Suprapubic skin (tissue), 4 donors: ENCODE measurements at regions not wholly inside any gene's neighbourhood (a gene's known extent, or its start where the extent isn't known, plus 50 kb on each side); places are given as distances from the start of the nearest gene placed in this dataset.

ENCODE experiments used
- DNase-seq, 2 donors: peaks; one replicate each; pipeline ENCODE4 v3.0.0-alpha.2; 2019; ENCODE audit warnings: low spot score in 2 of 2
- H3K27ac ChIP-seq: fragments of 200-600 bp; sonication (generic); one replicate; pipeline ENCODE4 v1.5.1; 2019
- H3K27me3 ChIP-seq: fragments of 200-600 bp; sonication (generic); one replicate; pipeline ENCODE4 v1.5.1; 2019
- H3K36me3 ChIP-seq: fragments of 200-600 bp; sonication (generic); one replicate; pipeline ENCODE4 v1.5.1; 2019
- H3K4me1 ChIP-seq: fragments of 200-600 bp; sonication (generic); one replicate; pipeline ENCODE4 v1.5.1; 2019
- H3K4me3 ChIP-seq: fragments of 200-600 bp; sonication (generic); one replicate; pipeline ENCODE4 v1.5.1; 2019; ENCODE audit warnings: mild to moderate bottlenecking
- H3K9me3 ChIP-seq: fragments of 200-600 bp; sonication (generic); one replicate; pipeline ENCODE4 v1.5.1; 2019
- EP300 ChIP-seq: sonication (generic); formaldehyde crosslinking; IDR thresholded peaks from one replicate; pipeline ENCODE4 v1.6.1; 2017; ENCODE audit warnings: antibody characterized with exemption
- POLR2A ChIP-seq, 2 donors: fragments of 450-650 bp; IDR thresholded peaks; one replicate each; pipeline ENCODE4 v1.6.1; 2017; ENCODE audit warnings: antibody characterized with exemption in 2 of 2, mild to moderate bottlenecking in 2 of 2, moderate library complexity in 2 of 2
- POLR2AphosphoS5 ChIP-seq, 3 donors: sonication (generic); formaldehyde crosslinking; IDR thresholded peaks; one replicate each; pipeline ENCODE4 v1.6.1; 2017; ENCODE audit warnings: antibody characterized with exemption in 3 of 3
- WGBS: methylation state at CpG from one replicate; pipeline ENCODE4 v1.1.5; 2018; 5-methylcytosine and 5-hydroxymethylcytosine counted together
- TF ChIP-seq, protein P1 (sequence below), 2 donors: fragments of 200-600 bp in 1 of 2; fragments of 450-650 bp in 1 of 2; sonication (generic) in 1 of 2; IDR thresholded peaks; one replicate each; pipeline ENCODE4 v1.5.1; 2016 to 2019; ENCODE audit warnings: antibody characterized with exemption in 2 of 2, mild to moderate bottlenecking in 1 of 2, moderate library complexity in 1 of 2

DNA sequence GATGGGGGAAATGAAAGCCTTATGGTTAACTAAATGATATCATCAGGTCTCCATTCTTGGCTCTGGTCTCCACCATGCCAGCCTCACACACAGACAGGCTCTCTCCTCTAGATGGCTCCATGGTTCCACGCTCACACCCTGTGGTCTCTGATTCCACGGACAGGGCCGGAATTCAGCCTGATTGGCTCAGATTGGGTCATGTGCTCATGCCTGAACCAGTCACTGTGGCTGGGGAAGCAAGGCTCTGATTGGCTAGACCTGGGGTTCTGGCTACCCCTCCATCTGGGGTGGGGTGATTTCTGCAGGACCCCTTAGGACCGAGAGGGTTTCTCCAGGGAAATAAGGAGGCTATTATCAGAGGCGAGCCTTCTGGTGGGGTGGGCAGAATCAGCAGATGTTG, 277.0 kb downstream of the PTPRU start:
- 66% methylated on average over 4 of the region's 5 CpGs for whole genome bisulfite sequencing
- Histone ChIP-seq H3K27ac (no peak overlapping the region), H3K36me3 (no peaks in the 10 kb centered on the region), H3K4me3 (no peak overlapping the region), H3K9me3 (no peaks in the 10 kb centered on the region), H3K4me1 (no peaks in the 10 kb centered on the region), H3K27me3 (peaks cover 26% of the 10 kb centered on the region)
- DNase-seq, result peak; percentile 48 to 70
- TF ChIP-seq, protein P1, sequence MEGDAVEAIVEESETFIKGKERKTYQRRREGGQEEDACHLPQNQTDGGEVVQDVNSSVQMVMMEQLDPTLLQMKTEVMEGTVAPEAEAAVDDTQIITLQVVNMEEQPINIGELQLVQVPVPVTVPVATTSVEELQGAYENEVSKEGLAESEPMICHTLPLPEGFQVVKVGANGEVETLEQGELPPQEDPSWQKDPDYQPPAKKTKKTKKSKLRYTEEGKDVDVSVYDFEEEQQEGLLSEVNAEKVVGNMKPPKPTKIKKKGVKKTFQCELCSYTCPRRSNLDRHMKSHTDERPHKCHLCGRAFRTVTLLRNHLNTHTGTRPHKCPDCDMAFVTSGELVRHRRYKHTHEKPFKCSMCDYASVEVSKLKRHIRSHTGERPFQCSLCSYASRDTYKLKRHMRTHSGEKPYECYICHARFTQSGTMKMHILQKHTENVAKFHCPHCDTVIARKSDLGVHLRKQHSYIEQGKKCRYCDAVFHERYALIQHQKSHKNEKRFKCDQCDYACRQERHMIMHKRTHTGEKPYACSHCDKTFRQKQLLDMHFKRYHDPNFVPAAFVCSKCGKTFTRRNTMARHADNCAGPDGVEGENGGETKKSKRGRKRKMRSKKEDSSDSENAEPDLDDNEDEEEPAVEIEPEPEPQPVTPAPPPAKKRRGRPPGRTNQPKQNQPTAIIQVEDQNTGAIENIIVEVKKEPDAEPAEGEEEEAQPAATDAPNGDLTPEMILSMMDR (IDR thresholded peaks at IDR 0.05), result peak in 1 of 2 donors; percentile 9
- no peak for TF ChIP-seq POLR2A (IDR thresholded peaks at IDR 0.05)

DNA sequence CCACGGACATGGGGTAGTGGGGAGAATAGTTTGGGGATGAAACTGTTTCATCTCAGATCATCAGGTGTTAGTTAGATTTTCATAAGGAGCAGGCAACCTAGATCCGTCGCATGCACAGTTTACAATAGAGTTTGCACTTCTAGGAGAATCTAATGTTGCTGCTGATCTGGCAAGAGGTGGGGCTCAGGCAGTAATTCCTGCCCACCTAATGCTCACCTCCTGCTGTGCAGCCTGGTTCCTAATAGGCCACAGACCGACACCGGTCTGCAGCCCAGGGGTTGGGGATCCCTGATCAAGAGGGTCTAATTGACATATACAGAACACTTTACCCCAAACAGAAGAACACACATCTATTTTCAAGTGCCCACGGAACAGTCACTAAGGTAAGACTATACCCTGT, 275.1 kb downstream of the PTPRU start:
- H3K27me3 ChIP-seq, result peaks cover 25% of the 10 kb centered on the region
- no peaks in the 10 kb centered on the region for H3K4me1 ChIP-seq
- WGBS, result 89% methylated on average over 6 of the region's 6 CpGs
- H3K27ac ChIP-seq, result no peak overlapping the region
- H3K36me3 ChIP-seq, result no peaks in the 10 kb centered on the region
- H3K4me3 ChIP-seq, result no peak overlapping the region
- DNase-seq, result no peak
- TF ChIP-seq POLR2AphosphoS5 (IDR thresholded peaks at IDR 0.05) (no peak), POLR2A (IDR thresholded peaks at IDR 0.05) (no peak), EP300 (no peak)
- TF ChIP-seq, protein P1 (IDR thresholded peaks at IDR 0.05), result no peak
- no peaks in the 10 kb centered on the region for H3K9me3 ChIP-seq

DNA sequence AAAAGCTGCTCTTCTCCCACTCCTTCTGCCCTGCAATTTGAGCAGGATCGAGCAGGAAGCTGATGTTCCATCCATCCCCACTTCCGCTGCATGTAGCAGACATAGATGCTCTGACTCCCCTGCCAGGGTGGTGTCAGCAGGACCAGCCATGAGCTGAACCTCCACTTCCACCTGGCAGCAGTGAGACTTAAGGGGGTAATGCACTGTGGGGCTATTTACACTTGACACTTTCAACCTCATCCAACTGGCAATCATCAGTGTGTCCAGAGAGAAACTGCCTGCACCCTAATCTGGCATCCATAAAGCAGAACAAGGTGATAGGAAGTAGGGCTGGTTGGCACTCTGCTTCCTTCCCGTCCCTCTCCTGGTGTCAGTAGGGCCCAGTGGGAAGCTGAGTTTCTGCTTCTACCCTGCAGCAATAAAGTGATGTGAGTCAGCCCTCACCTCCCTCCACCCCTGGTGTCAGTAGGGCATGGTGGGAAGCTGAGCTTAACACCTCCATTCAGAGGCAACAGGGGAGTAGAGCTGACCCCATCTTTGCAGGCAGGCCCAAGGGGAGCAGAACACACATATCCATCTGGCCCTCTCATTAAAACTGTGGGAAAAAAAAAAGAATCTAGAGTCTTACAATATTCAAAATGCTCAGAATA, 272.3 kb downstream of the PTPRU start:
- Histone ChIP-seq H3K9me3 (no peaks in the 10 kb centered on the region), H3K4me1 (peaks cover 2% of the 10 kb centered on the region), H3K27me3 (peaks cover 28% of the 10 kb centered on the region), H3K4me3 (no peak overlapping the region), H3K27ac (no peak overlapping the region), H3K36me3 (no peaks in the 10 kb centered on the region)
- 77% methylated on average over 2 of the region's 3 CpGs for WGBS
- peak; percentile 17 to 47 for DNase-seq
- no peak for TF ChIP-seq EP300
- TF ChIP-seq, protein P1 (IDR thresholded peaks at IDR 0.05), result no peak
- no peak for TF ChIP-seq POLR2A (IDR thresholded peaks at IDR 0.05)
- TF ChIP-seq POLR2AphosphoS5 (IDR thresholded peaks at IDR 0.05), result no peak

DNA sequence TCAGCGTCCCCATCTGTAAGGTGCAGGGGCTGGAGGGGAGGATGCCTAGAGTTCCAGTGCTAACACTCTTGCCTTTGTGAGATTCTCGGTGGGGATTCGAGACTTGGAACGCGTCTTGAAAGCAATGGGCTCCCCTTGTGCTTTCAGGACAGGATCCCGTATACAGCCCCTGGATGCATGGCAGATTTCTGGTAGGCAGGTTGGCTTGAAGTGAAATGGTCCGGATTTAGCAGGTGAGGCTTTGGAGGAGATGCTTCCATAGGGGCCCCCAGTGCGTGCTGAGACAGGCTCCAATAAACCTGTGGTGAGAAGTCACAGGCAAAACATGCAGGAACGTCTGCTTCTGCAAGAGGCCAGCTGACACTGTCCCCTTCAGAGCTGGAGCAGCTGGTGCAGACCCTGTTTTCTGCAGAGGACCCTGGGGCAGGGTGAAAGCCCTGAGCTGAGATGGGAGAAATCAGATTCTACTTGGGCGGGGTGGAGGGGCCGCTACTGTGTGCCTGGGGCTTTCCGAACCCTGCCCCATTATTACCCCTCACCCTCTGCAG, 270.4 kb downstream of the PTPRU start:
- H3K9me3 ChIP-seq, result no peaks in the 10 kb centered on the region
- H3K27ac ChIP-seq, result no peak overlapping the region
- 76% methylated on average over 12 of the region's 12 CpGs for WGBS
- no peaks in the 10 kb centered on the region for H3K36me3 ChIP-seq
- DNase-seq, result peak; percentile 22 to 29
- TF ChIP-seq EP300, result no peak
- TF ChIP-seq POLR2A (IDR thresholded peaks at IDR 0.05), result no peak
- TF ChIP-seq POLR2AphosphoS5 (IDR thresholded peaks at IDR 0.05), result no peak
- TF ChIP-seq, protein P1 (IDR thresholded peaks at IDR 0.05), result no peak
- H3K4me1 ChIP-seq, result peaks cover 4% of the 10 kb centered on the region
- peaks cover 32% of the 10 kb centered on the region for H3K27me3 ChIP-seq
- no peak overlapping the region for H3K4me3 ChIP-seq

- Histone ChIP-seq H3K27ac (no peak overlapping the region), H3K27me3 (peaks cover 32% of the 10 kb centered on the region), H3K36me3 (no peaks in the 10 kb centered on the region), H3K4me1 (peaks cover 4% of the 10 kb centered on the region), H3K9me3 (no peaks in the 10 kb centered on the region), H3K4me3 (no peak overlapping the region)
- WGBS, result 85% methylated on average over 8 of the region's 10 CpGs
- DNase-seq, result peak; percentile 27 to 67
- no peak for TF ChIP-seq POLR2AphosphoS5 (IDR thresholded peaks at IDR 0.05)
- TF ChIP-seq POLR2A (IDR thresholded peaks at IDR 0.05), result no peak
- TF ChIP-seq EP300, result no peak
- TF ChIP-seq, protein P1 (IDR thresholded peaks at IDR 0.05), result no peak
Observed at GRCh38 chr1:29505532-29506220, 269.4 kb downstream of the PTPRU start.
